DND-41 (cell line): ENCODE measurements at regions not wholly inside any gene's neighbourhood (a gene's known extent, or its start where the extent isn't known, plus 50 kb on each side); places are given as distances from the start of the nearest gene placed in this dataset.

Experiments used
- ATAC-seq: fragments of 200-7000 bp; cut with Tn5 transposase; 3 replicates; pipeline ENCODE4 v1.9.1; 2021; ENCODE audit warnings: low read depth; ENCODE audit not compliant: insufficient read depth
- DNase-seq: peaks from one replicate; pipeline ENCODE4 v3.0.0-alpha.2; 2020
- H2AFZ ChIP-seq: 2 replicates; pipeline ENCODE4 v1.6.0; 2012; ENCODE audit warnings: low read depth, low read length
- H3K27ac ChIP-seq: 2 replicates; pipeline ENCODE4 v1.5.1; 2012; ENCODE audit warnings: low read length, inconsistent platforms
- H3K27me3 ChIP-seq: fragments of 200-600 bp; sonication (generic); 2 replicates; pipeline ENCODE4 v1.6.0; 2012; ENCODE audit warnings: low read length, mild to moderate bottlenecking, inconsistent platforms; ENCODE audit not compliant: insufficient read depth, poor library complexity
- H3K36me3 ChIP-seq: 2 replicates; pipeline ENCODE4 v1.5.1; 2012; ENCODE audit warnings: low read length, inconsistent platforms; ENCODE audit not compliant: insufficient read depth
- H3K4me1 ChIP-seq: 2 replicates; pipeline ENCODE4 v1.5.1; 2012; ENCODE audit warnings: mild to moderate bottlenecking, low read length; ENCODE audit not compliant: insufficient read depth
- H3K4me2 ChIP-seq: 2 replicates; pipeline ENCODE4 v1.6.0; 2012; ENCODE audit warnings: mild to moderate bottlenecking, moderate library complexity, low read length, inconsistent platforms; ENCODE audit not compliant: insufficient read depth
- H3K4me3 ChIP-seq, 2 experiments: fragments of 200-600 bp in 1 of 2; shearing (Covaris generic) in 1 of 2; 2 replicates each; pipeline ENCODE4 v1.5.1; 2012 to 2016; ENCODE audit warnings: inconsistent platforms in 2 of 2, low read length in 2 of 2, mild to moderate bottlenecking in 2 of 2, low read depth in 1 of 2, moderate library complexity in 1 of 2
- H3K79me2 ChIP-seq: 2 replicates; pipeline ENCODE4 v1.6.0; 2012; ENCODE audit warnings: low read length, inconsistent platforms; ENCODE audit not compliant: insufficient read depth
- H3K9ac ChIP-seq: 2 replicates; pipeline ENCODE4 v1.6.0; 2012; ENCODE audit warnings: low read depth, mild to moderate bottlenecking, inconsistent platforms, low read length, moderate library complexity
- H3K9me3 ChIP-seq: 2 replicates; pipeline ENCODE4 v1.5.1; 2012; ENCODE audit warnings: low read length, moderate library complexity, mild to moderate bottlenecking, inconsistent platforms; ENCODE audit not compliant: insufficient read depth, severe bottlenecking
- H4K20me1 ChIP-seq: 2 replicates; pipeline ENCODE4 v1.6.0; 2012; ENCODE audit warnings: low read length; ENCODE audit not compliant: insufficient read depth
- EZH2 ChIP-seq: IDR thresholded peaks from 3 replicates; pipeline ENCODE4 v1.6.1; 2012; ENCODE audit warnings: borderline replicate concordance, low read depth, mild to moderate bottlenecking, moderate library complexity, low read length, inconsistent platforms; ENCODE audit not compliant: severe bottlenecking
- TF ChIP-seq, protein P1 (sequence below): IDR thresholded peaks from 2 replicates; pipeline ENCODE4 v1.5.1; 2012; ENCODE audit warnings: borderline replicate concordance, low read length, moderate library complexity, mild to moderate bottlenecking; ENCODE audit not compliant: poor library complexity, severe bottlenecking; ENCODE audit errors: extremely low read depth

DNA sequence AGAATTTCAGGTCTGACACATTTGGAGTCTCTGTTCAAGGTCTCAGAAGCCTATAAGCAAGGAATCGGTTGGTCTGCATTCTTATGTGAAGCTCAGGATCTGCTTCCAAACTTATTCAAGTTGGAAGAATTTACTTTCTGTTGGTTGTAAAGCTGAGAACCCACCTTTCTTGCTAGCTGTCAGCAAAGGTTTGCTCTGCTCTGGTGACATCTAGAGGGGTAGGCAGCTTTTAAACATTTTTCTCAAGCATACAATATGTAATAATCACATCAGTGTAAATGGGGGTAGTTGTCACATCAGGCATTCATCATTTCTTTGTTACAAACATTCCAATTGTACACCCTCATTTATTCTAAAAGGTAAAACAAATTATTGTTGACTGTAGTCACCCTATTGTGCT is 935.2 kb downstream of the TRAM1L1 start:
- H2AFZ ChIP-seq: no peak overlapping the region
- no peaks in the 10 kb centered on the region for H3K27me3 ChIP-seq
- H3K9me3 ChIP-seq: no peaks in the 10 kb centered on the region
- no peaks in the 10 kb centered on the region for H3K4me1 ChIP-seq
- no peak overlapping the region for H3K27ac ChIP-seq
- DNase-seq (no peak), ATAC-seq (no peak)
- H3K4me3 ChIP-seq: no peak overlapping the region
- no peaks in the 10 kb centered on the region for H3K79me2 ChIP-seq
- no peak overlapping the region for H3K9ac ChIP-seq
- H3K4me2 ChIP-seq: no peak overlapping the region
- no peaks in the 10 kb centered on the region for H3K36me3 ChIP-seq
- no peak for TF ChIP-seq EZH2
- no peaks in the 10 kb centered on the region for H4K20me1 ChIP-seq

DNA sequence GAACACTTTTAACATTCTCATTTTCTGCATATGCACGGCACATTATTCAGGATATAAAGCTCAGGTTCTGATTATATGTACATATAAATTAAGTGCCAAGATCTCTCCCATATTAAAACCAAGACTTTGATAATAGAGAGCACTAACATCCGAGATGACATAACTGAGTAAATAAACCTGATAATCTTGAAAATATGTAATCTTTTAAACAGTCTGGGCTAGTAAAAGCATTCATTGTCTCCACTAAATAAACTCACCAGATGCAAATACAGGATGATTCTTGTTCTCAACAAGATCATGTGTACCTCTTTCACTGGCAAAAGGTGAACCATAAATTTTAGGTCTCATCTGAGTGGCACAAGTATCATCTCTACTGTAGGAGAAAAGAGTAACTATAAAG is 942.2 kb downstream of the TRAM1L1 start:
- Histone ChIP-seq H2AFZ (no peak overlapping the region), H4K20me1 (no peaks in the 10 kb centered on the region), H3K4me3 (no peak overlapping the region), H3K9me3 (no peaks in the 10 kb centered on the region), H3K79me2 (no peaks in the 10 kb centered on the region), H3K27ac (no peak overlapping the region), H3K4me1 (no peaks in the 10 kb centered on the region), H3K4me2 (no peak overlapping the region), H3K36me3 (no peaks in the 10 kb centered on the region), H3K27me3 (no peaks in the 10 kb centered on the region), H3K9ac (no peak overlapping the region)
- no peak for ATAC-seq
- no peak for DNase-seq
- TF ChIP-seq, protein P1, sequence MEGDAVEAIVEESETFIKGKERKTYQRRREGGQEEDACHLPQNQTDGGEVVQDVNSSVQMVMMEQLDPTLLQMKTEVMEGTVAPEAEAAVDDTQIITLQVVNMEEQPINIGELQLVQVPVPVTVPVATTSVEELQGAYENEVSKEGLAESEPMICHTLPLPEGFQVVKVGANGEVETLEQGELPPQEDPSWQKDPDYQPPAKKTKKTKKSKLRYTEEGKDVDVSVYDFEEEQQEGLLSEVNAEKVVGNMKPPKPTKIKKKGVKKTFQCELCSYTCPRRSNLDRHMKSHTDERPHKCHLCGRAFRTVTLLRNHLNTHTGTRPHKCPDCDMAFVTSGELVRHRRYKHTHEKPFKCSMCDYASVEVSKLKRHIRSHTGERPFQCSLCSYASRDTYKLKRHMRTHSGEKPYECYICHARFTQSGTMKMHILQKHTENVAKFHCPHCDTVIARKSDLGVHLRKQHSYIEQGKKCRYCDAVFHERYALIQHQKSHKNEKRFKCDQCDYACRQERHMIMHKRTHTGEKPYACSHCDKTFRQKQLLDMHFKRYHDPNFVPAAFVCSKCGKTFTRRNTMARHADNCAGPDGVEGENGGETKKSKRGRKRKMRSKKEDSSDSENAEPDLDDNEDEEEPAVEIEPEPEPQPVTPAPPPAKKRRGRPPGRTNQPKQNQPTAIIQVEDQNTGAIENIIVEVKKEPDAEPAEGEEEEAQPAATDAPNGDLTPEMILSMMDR: no peak

DNA sequence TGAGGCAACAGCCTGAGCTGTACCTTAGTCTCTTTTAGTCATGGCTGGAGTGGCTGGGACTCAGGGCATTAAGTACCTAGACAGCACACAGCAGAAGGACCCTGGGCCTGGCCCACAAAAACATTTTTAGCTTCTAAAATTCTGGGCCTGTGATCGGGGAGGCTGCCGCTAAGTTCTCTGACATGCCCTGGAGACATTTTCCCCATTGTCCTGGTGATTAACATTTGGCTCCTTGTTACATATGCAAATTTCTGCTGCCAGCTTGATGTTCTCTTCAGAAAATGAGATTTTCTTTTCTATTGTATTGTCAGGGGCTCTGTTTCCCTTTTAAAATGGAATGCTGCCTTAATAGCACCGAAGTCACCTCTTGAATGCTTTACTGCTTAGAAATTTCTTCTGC is 952.4 kb downstream of the TRAM1L1 start:
- no peak overlapping the region for H2AFZ ChIP-seq
- H3K4me1 ChIP-seq: no peaks in the 10 kb centered on the region
- no peak overlapping the region for H3K4me2 ChIP-seq
- no peaks in the 10 kb centered on the region for H3K9me3 ChIP-seq
- TF ChIP-seq, protein P1: no peak
- TF ChIP-seq EZH2: no peak
- H3K27me3 ChIP-seq: no peaks in the 10 kb centered on the region
- no peak overlapping the region for H3K4me3 ChIP-seq
- no peak overlapping the region for H3K27ac ChIP-seq
- no peaks in the 10 kb centered on the region for H4K20me1 ChIP-seq
- no peak for ATAC-seq
- no peak overlapping the region for H3K9ac ChIP-seq
- no peaks in the 10 kb centered on the region for H3K79me2 ChIP-seq
- H3K36me3 ChIP-seq: no peaks in the 10 kb centered on the region
- DNase-seq: no peak

DNA sequence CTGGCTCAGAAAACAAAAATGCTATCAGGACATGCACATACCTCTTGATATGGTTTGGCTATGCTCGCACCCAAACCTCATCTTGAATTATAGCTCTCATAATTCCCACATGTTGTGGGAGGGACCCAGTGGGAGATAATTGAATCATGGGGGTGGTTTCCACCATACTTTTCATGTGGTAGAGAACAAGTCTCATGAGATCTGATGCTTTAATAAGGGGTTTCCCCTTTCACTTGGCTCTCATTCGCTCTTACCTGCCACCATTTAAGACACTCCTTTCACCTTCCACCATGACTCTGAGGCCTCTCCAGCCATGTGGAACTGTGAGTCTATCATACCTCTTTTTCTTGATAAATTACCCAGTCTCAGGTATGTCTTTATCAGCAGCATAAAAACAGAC is 958.6 kb downstream of the TRAM1L1 start:
- TF ChIP-seq, protein P1: no peak
- TF ChIP-seq EZH2: no peak
- H2AFZ ChIP-seq: no peak overlapping the region
- no peaks in the 10 kb centered on the region for H3K9me3 ChIP-seq
- DNase-seq: no peak
- no peaks in the 10 kb centered on the region for H3K79me2 ChIP-seq
- no peaks in the 10 kb centered on the region for H4K20me1 ChIP-seq
- no peak overlapping the region for H3K27ac ChIP-seq
- H3K4me1 ChIP-seq: no peaks in the 10 kb centered on the region
- no peak for ATAC-seq
- no peak overlapping the region for H3K9ac ChIP-seq
- no peaks in the 10 kb centered on the region for H3K36me3 ChIP-seq
- no peak overlapping the region for H3K4me2 ChIP-seq
- no peak overlapping the region for H3K4me3 ChIP-seq
- no peaks in the 10 kb centered on the region for H3K27me3 ChIP-seq
